NCI-H748 treated with DMSO at 0.1 percent for 48 hours (cell line): ENCODE measurements at regions not wholly inside any gene's neighbourhood (a gene's known extent, or its start where the extent isn't known, plus 50 kb on each side); places are given as distances from the start of the nearest gene placed in this dataset.
"Not testable (repeated sequence)": the region's sequence is repeated elsewhere in the genome, so short reads cannot be mapped to it uniquely, and the experiment has no call there.

Source experiments
- DNase-seq: peaks from one replicate; lab custom pipeline; 2025; lab: John Stamatoyannopoulos, UW

GRCh38 chr12:90209029-90209428, 500.4 kb upstream of the ATP2B1 start:
- DNase-seq, result no peak

- not testable (repeated sequence) for DNase-seq
These were observed 499.7 kb upstream of the ATP2B1 start for GRCh38 chr12:90208379-90208778.

GRCh38 chr12:90207799-90208198, 499.2 kb upstream of the ATP2B1 start:
- no peak for DNase-seq

GRCh38 chr12:90205165-90205564, 496.5 kb upstream of the ATP2B1 start:
- no peak for DNase-seq

- DNase-seq, result no peak
These were observed 494.9 kb upstream of the ATP2B1 start for GRCh38 chr12:90203556-90203955.

GRCh38 chr12:90199006-90199405, 490.4 kb upstream of the ATP2B1 start:
- peak; percentile 18 for DNase-seq

GRCh38 chr12:90193500-90193899, 484.9 kb upstream of the ATP2B1 start:
- no peak for DNase-seq

GRCh38 chr12:90188857-90189256, 480.2 kb upstream of the ATP2B1 start:
- no peak for DNase-seq

- no peak for DNase-seq
These were observed 474.6 kb upstream of the ATP2B1 start for GRCh38 chr12:90183201-90183600.

GRCh38 chr12:90181216-90181615, 472.6 kb upstream of the ATP2B1 start:
- DNase-seq, result no peak

GRCh38 chr12:90174956-90175355, 466.3 kb upstream of the ATP2B1 start:
- DNase-seq, result no peak

GRCh38 chr12:90174198-90174510, 465.5 kb upstream of the ATP2B1 start:
- DNase-seq, result no peak

GRCh38 chr12:90173499-90174197, 465.0 kb upstream of the ATP2B1 start:
- DNase-seq, result no peak

GRCh38 chr12:90172524-90172923, 463.9 kb upstream of the ATP2B1 start:
- DNase-seq, result no peak

GRCh38 chr12:90170740-90171139, 462.1 kb upstream of the ATP2B1 start:
- no peak for DNase-seq

GRCh38 chr12:90167518-90168208, 459.0 kb upstream of the ATP2B1 start:
- no peak for DNase-seq

- no peak for DNase-seq
These were observed 458.0 kb upstream of the ATP2B1 start for GRCh38 chr12:90166671-90167070.

- DNase-seq, result no peak
These were observed 457.4 kb upstream of the ATP2B1 start for GRCh38 chr12:90166012-90166411.

- DNase-seq, result no peak
These were observed 455.3 kb upstream of the ATP2B1 start for GRCh38 chr12:90163975-90164374.

GRCh38 chr12:90153827-90154226, 445.2 kb upstream of the ATP2B1 start:
- DNase-seq, result no peak

GRCh38 chr12:90152897-90153624, 444.4 kb upstream of the ATP2B1 start:
- no peak for DNase-seq

GRCh38 chr12:90151491-90152015, 442.9 kb upstream of the ATP2B1 start:
- no peak for DNase-seq

GRCh38 chr12:90149453-90149852, 440.8 kb upstream of the ATP2B1 start:
- DNase-seq, result no peak
